HEK293 (cell line): ENCODE measurements at regions not wholly inside any gene's neighbourhood (a gene's known extent, or its start where the extent isn't known, plus 50 kb on each side); places are given as distances from the start of the nearest gene placed in this dataset.

Experiments
- CTCF ChIA-PET: fragments of 350-600 bp; formaldehyde crosslinking; extraction: SDS; loops from one replicate; lab custom pipeline; 2021; ENCODE audit warnings: antibody characterized with exemption; lab: Yijun Ruan, JAX
- POLR2A ChIA-PET: fragments of 300-600 bp; formaldehyde crosslinking; extraction: SDS; loops from one replicate; lab custom pipeline; 2020; ENCODE audit warnings: antibody characterized with exemption, inconsistent platforms; lab: Yijun Ruan, JAX
- H3K27ac ChIP-seq: fragments of 200-500 bp; sonication (Bioruptor generic); 2 replicates; pipeline ENCODE4 v1.5.1; 2014; ENCODE audit warnings: low read depth, low read length, control low read depth, inconsistent platforms; ENCODE audit errors: extremely low read depth
- H3K36me3 ChIP-seq, 2 experiments: fragments of 200-500 bp in 1 of 2; sonication (Bioruptor generic) in 1 of 2; 1 replicate in 1 of 2; 2 replicates in 1 of 2; pipeline ENCODE4 v1.5.1; 2014 to 2017; ENCODE audit warnings: inconsistent platforms in 2 of 2, low read length in 2 of 2; ENCODE audit not compliant: control insufficient read depth in 2 of 2, insufficient read depth in 1 of 2
- H3K4me1 ChIP-seq: fragments of 200-500 bp; sonication (Bioruptor generic); 2 replicates; pipeline ENCODE4 v1.5.1; 2014; ENCODE audit warnings: mild to moderate bottlenecking, low read length, inconsistent platforms; ENCODE audit not compliant: control insufficient read depth, insufficient read depth
- H3K4me3 ChIP-seq: 2 replicates; pipeline ENCODE4 v1.5.1; 2011; ENCODE audit warnings: low read depth, mild to moderate bottlenecking, control low read depth, low read length, moderate library complexity
- H3K9me3 ChIP-seq: fragments of 200-500 bp; sonication (Bioruptor generic); 2 replicates; pipeline ENCODE4 v1.5.1; 2014; ENCODE audit warnings: low read depth, low read length, inconsistent platforms; ENCODE audit not compliant: control insufficient read depth, insufficient read depth
- BCL11A ChIP-seq: fragments of 450-650 bp; formaldehyde crosslinking; IDR thresholded peaks from 2 replicates; pipeline ENCODE4 v1.5.1; 2016; ENCODE audit warnings: low read depth, missing biosample characterization, missing genetic modification characterization
- PRDM1 ChIP-seq: fragments of 450-650 bp; formaldehyde crosslinking; IDR thresholded peaks from 2 replicates; pipeline ENCODE4; 2016; ENCODE audit warnings: missing biosample characterization, missing genetic modification characterization
- SALL2 ChIP-seq: fragments of 450-650 bp; formaldehyde crosslinking; IDR thresholded peaks from 2 replicates; pipeline ENCODE4 v1.5.0; 2017; ENCODE audit warnings: missing biosample characterization, mild to moderate bottlenecking, missing genetic modification characterization, borderline replicate concordance
- SP2 ChIP-seq: fragments of 450-650 bp; formaldehyde crosslinking; IDR thresholded peaks from 2 replicates; pipeline ENCODE4 v1.5.1; 2016; ENCODE audit warnings: missing biosample characterization, missing genetic modification characterization
- ZBTB48 ChIP-seq: fragments of 450-650 bp; formaldehyde crosslinking; IDR thresholded peaks from 2 replicates; pipeline ENCODE4 v1.5.1; 2016; ENCODE audit warnings: missing biosample characterization, missing genetic modification characterization
- ZNF121 ChIP-seq: fragments of 450-650 bp; formaldehyde crosslinking; IDR thresholded peaks from 2 replicates; pipeline ENCODE4 v1.5.1; 2016; ENCODE audit warnings: missing biosample characterization, missing genetic modification characterization
- ZNF202 ChIP-seq: fragments of 450-650 bp; formaldehyde crosslinking; IDR thresholded peaks from 2 replicates; pipeline ENCODE4 v1.5.1; 2016; ENCODE audit warnings: missing biosample characterization, missing genetic modification characterization, borderline replicate concordance
- ZNF335 ChIP-seq: fragments of 450-650 bp; formaldehyde crosslinking; conservative IDR thresholded peaks from 2 replicates; pipeline ENCODE4 v1.5.1; 2016; ENCODE audit warnings: missing biosample characterization, missing genetic modification characterization
- ZNF341 ChIP-seq: fragments of 450-650 bp; formaldehyde crosslinking; IDR thresholded peaks from 2 replicates; pipeline ENCODE4; 2016; ENCODE audit warnings: low read depth, missing biosample characterization, missing genetic modification characterization
- ZNF510 ChIP-seq: fragments of 450-650 bp; formaldehyde crosslinking; IDR thresholded peaks from 2 replicates; pipeline ENCODE4 v1.5.1; 2018; ENCODE audit warnings: mild to moderate bottlenecking, missing genetic modification characterization, missing biosample characterization; ENCODE audit not compliant: insufficient replicate concordance
- ZNF530 ChIP-seq: fragments of 450-650 bp; formaldehyde crosslinking; IDR thresholded peaks from 2 replicates; pipeline ENCODE4 v1.5.1; 2016; ENCODE audit warnings: low read depth, missing biosample characterization, missing genetic modification characterization
- ZNF600 ChIP-seq: fragments of 450-650 bp; formaldehyde crosslinking; IDR thresholded peaks from 2 replicates; pipeline ENCODE4 v1.5.1; 2016; ENCODE audit warnings: missing biosample characterization, missing genetic modification characterization
- ZNF623 ChIP-seq: fragments of 450-650 bp; formaldehyde crosslinking; IDR thresholded peaks from 2 replicates; pipeline ENCODE4 v1.5.1; 2016; ENCODE audit warnings: missing biosample characterization, missing genetic modification characterization
- ZNF670 ChIP-seq: fragments of 450-650 bp; formaldehyde crosslinking; IDR thresholded peaks from 2 replicates; pipeline ENCODE4 v1.5.1; 2016; ENCODE audit warnings: missing biosample characterization, missing genetic modification characterization, low read depth
- ZNF677 ChIP-seq: fragments of 450-650 bp; IDR thresholded peaks from 2 replicates; pipeline ENCODE4 v1.5.0; 2018; ENCODE audit warnings: missing biosample characterization, mild to moderate bottlenecking, missing genetic modification characterization, moderate library complexity
- ZNF776 ChIP-seq: fragments of 450-650 bp; formaldehyde crosslinking; IDR thresholded peaks from 2 replicates; pipeline ENCODE4 v1.5.0; 2017; ENCODE audit warnings: missing biosample characterization, missing genetic modification characterization, borderline replicate concordance
- ZNF791 ChIP-seq: fragments of 450-650 bp; formaldehyde crosslinking; IDR thresholded peaks from 2 replicates; pipeline ENCODE4 v1.5.1; 2016; ENCODE audit warnings: missing biosample characterization, missing genetic modification characterization
- TF ChIP-seq, protein P1 (sequence below): fragments of 450-650 bp; formaldehyde crosslinking; IDR thresholded peaks from 2 replicates; pipeline ENCODE4 v1.5.1; 2016; ENCODE audit warnings: missing biosample characterization, missing genetic modification characterization
- TF ChIP-seq, protein P2 (sequence below): fragments of 450-650 bp; formaldehyde crosslinking; IDR thresholded peaks from 2 replicates; pipeline ENCODE4 v1.5.1; 2016; ENCODE audit warnings: missing biosample characterization, missing genetic modification characterization, borderline replicate concordance
- TF ChIP-seq, protein P3 (sequence below): fragments of 450-650 bp; formaldehyde crosslinking; IDR thresholded peaks from 2 replicates; pipeline ENCODE4 v1.5.1; 2017; ENCODE audit warnings: missing biosample characterization, missing genetic modification characterization
- TF ChIP-seq, protein P4 (sequence below): fragments of 450-650 bp; formaldehyde crosslinking; IDR thresholded peaks from 2 replicates; pipeline ENCODE4 v1.5.1; 2016; ENCODE audit warnings: missing biosample characterization, missing genetic modification characterization, low read depth
- TF ChIP-seq, protein P5 (sequence below): fragments of 450-650 bp; formaldehyde crosslinking; IDR thresholded peaks from 2 replicates; pipeline ENCODE4 v1.5.1; 2016; ENCODE audit warnings: missing biosample characterization, missing genetic modification characterization

DNA sequence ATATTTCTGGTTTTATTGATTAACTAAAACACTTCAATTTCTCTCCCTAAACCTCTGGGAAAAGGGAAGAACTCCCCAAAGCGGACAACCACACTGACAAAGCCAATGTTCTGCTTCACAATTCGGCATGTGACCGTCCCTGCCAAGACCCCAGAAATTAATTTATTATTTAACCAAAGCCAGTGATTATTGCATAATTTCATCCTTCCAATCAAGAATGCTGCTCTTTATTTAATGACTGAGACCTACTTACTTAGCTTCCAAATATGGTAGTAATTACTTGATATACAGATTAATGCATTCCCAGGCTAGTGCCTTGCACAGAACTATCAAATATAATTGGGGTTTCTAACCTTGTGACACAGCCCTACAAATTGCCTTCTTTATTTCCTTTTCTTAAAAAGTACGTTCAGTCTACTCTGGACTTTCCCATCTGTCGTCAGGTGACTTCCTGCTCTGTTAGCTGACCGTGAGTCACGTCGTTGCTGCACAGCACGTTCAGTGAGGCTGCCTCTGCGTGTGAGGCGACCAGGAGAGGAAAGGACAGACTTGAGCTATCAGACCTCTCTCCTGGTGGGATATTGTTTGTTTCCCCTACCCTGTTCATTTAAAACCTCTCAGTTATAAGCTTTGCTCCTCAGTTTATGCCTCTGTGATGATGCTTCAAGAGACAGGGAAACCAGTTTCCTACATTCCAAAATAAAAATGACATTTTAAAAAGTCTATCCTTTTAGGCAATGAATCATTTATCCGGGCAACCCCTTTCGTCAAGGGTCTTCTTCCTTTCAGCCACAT lies 55.7 kb upstream of the TNFAIP3 start:
- Histone ChIP-seq H3K27ac (no peak overlapping the region), H3K36me3 (no peaks in the 10 kb centered on the region), H3K9me3 (no peaks in the 10 kb centered on the region), H3K4me1 (peaks cover 5% of the 10 kb centered on the region; the same call in 1 of the 2 replicates), H3K4me3 (no peak overlapping the region)
- ChIA-PET POLR2A (interaction anchor here (1.0 to 1.6 kb wide), 2 partner anchors 12 kb away, joined by 3 to 9 read pairs; no protein-coding TSS in a partner anchor), CTCF (interaction anchor here (0.6 to 2.9 kb wide), 12 partner anchors 8 to 297 kb away, joined by 3 to 17 read pairs (median 3); partner anchors contain the start of gene TNFAIP3)
- TF ChIP-seq ZBTB48 (tag by site-specific recombination) (no peak), ZNF341 (tag by site-specific recombination) (no peak), ZNF670 (tag by site-specific recombination) (no peak), ZNF677 (tag by site-specific recombination) (no peak), ZNF776 (tag by site-specific recombination) (no peak), BCL11A (tag by site-specific recombination) (no peak), ZNF623 (tag by site-specific recombination) (no peak), ZNF121 (tag by site-specific recombination) (no peak), SP2 (no peak), SALL2 (no peak), ZNF600 (tag by site-specific recombination) (peak; percentile 77), ZNF530 (no peak), PRDM1 (tag by site-specific recombination) (peak; percentile 64; the same call in 1 of the 2 replicates), ZNF202 (tag by site-specific recombination) (no peak), ZNF791 (tag by site-specific recombination) (no peak), ZNF510 (tag by site-specific recombination) (no peak), ZNF335 (peak; percentile 38)
- TF ChIP-seq, protein P1, sequence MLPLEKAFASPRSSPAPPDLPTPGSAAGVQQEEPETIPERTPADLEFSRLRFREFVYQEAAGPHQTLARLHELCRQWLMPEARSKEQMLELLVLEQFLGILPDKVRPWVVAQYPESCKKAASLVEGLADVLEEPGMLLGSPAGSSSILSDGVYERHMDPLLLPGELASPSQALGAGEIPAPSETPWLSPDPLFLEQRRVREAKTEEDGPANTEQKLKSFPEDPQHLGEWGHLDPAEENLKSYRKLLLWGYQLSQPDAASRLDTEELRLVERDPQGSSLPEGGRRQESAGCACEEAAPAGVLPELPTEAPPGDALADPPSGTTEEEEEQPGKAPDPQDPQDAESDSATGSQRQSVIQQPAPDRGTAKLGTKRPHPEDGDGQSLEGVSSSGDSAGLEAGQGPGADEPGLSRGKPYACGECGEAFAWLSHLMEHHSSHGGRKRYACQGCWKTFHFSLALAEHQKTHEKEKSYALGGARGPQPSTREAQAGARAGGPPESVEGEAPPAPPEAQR (tag by site-specific recombination): no peak
- TF ChIP-seq, protein P2, sequence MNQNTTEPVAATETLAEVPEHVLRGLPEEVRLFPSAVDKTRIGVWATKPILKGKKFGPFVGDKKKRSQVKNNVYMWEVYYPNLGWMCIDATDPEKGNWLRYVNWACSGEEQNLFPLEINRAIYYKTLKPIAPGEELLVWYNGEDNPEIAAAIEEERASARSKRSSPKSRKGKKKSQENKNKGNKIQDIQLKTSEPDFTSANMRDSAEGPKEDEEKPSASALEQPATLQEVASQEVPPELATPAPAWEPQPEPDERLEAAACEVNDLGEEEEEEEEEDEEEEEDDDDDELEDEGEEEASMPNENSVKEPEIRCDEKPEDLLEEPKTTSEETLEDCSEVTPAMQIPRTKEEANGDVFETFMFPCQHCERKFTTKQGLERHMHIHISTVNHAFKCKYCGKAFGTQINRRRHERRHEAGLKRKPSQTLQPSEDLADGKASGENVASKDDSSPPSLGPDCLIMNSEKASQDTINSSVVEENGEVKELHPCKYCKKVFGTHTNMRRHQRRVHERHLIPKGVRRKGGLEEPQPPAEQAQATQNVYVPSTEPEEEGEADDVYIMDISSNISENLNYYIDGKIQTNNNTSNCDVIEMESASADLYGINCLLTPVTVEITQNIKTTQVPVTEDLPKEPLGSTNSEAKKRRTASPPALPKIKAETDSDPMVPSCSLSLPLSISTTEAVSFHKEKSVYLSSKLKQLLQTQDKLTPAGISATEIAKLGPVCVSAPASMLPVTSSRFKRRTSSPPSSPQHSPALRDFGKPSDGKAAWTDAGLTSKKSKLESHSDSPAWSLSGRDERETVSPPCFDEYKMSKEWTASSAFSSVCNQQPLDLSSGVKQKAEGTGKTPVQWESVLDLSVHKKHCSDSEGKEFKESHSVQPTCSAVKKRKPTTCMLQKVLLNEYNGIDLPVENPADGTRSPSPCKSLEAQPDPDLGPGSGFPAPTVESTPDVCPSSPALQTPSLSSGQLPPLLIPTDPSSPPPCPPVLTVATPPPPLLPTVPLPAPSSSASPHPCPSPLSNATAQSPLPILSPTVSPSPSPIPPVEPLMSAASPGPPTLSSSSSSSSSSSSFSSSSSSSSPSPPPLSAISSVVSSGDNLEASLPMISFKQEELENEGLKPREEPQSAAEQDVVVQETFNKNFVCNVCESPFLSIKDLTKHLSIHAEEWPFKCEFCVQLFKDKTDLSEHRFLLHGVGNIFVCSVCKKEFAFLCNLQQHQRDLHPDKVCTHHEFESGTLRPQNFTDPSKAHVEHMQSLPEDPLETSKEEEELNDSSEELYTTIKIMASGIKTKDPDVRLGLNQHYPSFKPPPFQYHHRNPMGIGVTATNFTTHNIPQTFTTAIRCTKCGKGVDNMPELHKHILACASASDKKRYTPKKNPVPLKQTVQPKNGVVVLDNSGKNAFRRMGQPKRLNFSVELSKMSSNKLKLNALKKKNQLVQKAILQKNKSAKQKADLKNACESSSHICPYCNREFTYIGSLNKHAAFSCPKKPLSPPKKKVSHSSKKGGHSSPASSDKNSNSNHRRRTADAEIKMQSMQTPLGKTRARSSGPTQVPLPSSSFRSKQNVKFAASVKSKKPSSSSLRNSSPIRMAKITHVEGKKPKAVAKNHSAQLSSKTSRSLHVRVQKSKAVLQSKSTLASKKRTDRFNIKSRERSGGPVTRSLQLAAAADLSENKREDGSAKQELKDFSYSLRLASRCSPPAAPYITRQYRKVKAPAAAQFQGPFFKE (tag by site-specific recombination): no peak
- TF ChIP-seq, protein P3, sequence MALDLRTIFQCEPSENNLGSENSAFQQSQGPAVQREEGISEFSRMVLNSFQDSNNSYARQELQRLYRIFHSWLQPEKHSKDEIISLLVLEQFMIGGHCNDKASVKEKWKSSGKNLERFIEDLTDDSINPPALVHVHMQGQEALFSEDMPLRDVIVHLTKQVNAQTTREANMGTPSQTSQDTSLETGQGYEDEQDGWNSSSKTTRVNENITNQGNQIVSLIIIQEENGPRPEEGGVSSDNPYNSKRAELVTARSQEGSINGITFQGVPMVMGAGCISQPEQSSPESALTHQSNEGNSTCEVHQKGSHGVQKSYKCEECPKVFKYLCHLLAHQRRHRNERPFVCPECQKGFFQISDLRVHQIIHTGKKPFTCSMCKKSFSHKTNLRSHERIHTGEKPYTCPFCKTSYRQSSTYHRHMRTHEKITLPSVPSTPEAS: no peak
- TF ChIP-seq, protein P4, sequence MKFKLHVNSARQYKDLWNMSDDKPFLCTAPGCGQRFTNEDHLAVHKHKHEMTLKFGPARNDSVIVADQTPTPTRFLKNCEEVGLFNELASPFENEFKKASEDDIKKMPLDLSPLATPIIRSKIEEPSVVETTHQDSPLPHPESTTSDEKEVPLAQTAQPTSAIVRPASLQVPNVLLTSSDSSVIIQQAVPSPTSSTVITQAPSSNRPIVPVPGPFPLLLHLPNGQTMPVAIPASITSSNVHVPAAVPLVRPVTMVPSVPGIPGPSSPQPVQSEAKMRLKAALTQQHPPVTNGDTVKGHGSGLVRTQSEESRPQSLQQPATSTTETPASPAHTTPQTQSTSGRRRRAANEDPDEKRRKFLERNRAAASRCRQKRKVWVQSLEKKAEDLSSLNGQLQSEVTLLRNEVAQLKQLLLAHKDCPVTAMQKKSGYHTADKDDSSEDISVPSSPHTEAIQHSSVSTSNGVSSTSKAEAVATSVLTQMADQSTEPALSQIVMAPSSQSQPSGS (tag by site-specific recombination): no peak
- TF ChIP-seq, protein P5, sequence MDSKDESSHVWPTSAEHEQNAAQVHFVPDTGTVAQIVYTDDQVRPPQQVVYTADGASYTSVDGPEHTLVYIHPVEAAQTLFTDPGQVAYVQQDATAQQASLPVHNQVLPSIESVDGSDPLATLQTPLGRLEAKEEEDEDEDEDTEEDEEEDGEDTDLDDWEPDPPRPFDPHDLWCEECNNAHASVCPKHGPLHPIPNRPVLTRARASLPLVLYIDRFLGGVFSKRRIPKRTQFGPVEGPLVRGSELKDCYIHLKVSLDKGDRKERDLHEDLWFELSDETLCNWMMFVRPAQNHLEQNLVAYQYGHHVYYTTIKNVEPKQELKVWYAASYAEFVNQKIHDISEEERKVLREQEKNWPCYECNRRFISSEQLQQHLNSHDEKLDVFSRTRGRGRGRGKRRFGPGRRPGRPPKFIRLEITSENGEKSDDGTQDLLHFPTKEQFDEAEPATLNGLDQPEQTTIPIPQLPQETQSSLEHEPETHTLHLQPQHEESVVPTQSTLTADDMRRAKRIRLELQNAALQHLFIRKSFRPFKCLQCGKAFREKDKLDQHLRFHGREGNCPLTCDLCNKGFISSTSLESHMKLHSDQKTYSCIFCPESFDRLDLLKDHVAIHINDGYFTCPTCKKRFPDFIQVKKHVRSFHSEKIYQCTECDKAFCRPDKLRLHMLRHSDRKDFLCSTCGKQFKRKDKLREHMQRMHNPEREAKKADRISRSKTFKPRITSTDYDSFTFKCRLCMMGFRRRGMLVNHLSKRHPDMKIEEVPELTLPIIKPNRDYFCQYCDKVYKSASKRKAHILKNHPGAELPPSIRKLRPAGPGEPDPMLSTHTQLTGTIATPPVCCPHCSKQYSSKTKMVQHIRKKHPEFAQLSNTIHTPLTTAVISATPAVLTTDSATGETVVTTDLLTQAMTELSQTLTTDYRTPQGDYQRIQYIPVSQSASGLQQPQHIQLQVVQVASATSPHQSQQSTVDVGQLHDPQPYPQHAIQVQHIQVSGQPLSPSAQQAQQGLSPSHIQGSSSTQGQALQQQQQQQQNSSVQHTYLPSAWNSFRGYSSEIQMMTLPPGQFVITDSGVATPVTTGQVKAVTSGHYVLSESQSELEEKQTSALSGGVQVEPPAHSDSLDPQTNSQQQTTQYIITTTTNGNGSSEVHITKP: peak; percentile 75
